Endothelial cell of umbilical vein (primary cell): ENCODE measurements at regions not wholly inside any gene's neighbourhood (a gene's known extent, or its start where the extent isn't known, plus 50 kb on each side); places are given as distances from the start of the nearest gene placed in this dataset.

Source experiments
- BruUV-seq: library from RNA; stranded (reverse); fragments of 400-500 nt; replicated peaks from 2 replicates; lab custom pipeline; 2021; lab: Mats Ljungman, UMichigan
- CTCF ChIA-PET: fragments of 300-600, 350-600 bp; sonication (Branson Sonifier 250); formaldehyde crosslinking; loops from one replicate; lab custom pipeline; 2021; ENCODE audit warnings: antibody characterized with exemption, inconsistent platforms; lab: Charles Lee
- POLR2A ChIA-PET: fragments of 300-600, 350-600 bp; sonication (Branson Sonifier 250); formaldehyde crosslinking; loops from one replicate; lab custom pipeline; 2021; ENCODE audit warnings: antibody characterized with exemption, inconsistent platforms; lab: Charles Lee
- DNase-seq: peaks from one replicate; pipeline ENCODE4 v3.0.0-alpha.2; 2011; ENCODE audit warnings: low read depth, low spot score
- FAIRE-seq: peaks from 2 replicates; lab custom pipeline; 2011; peaks lifted over from hg19 to GRCh38; lab: Jason Lieb, UNC
- H2AFZ ChIP-seq: 2 replicates; pipeline ENCODE4 v1.6.0; 2012; ENCODE audit warnings: low read depth, low read length, control low read depth, inconsistent platforms
- H3K27ac ChIP-seq: 2 replicates; pipeline ENCODE4 v1.5.1; 2011; ENCODE audit warnings: low read depth, mild to moderate bottlenecking, control low read depth, low read length, moderate library complexity; ENCODE audit not compliant: insufficient read depth
- H3K27me3 ChIP-seq, 2 experiments: 2 replicates each; pipeline versions ENCODE4 v1.6.0 to v1.6.1; 2011; ENCODE audit warnings: low read length in 2 of 2, mixed read lengths in 1 of 2; ENCODE audit not compliant: control insufficient read depth in 2 of 2, insufficient read depth in 2 of 2
- H3K36me3 ChIP-seq, 2 experiments: 2 replicates in 1 of 2; 3 replicates in 1 of 2; pipeline ENCODE4 v1.5.1; 2011; ENCODE audit warnings: low read length in 2 of 2, mild to moderate bottlenecking in 1 of 2, moderate library complexity in 1 of 2; ENCODE audit not compliant: control insufficient read depth in 2 of 2, insufficient read depth in 2 of 2; ENCODE audit errors: extremely low read depth in 1 of 2
- H3K4me1 ChIP-seq: 3 replicates; pipeline ENCODE4 v1.5.1; 2011; ENCODE audit warnings: mild to moderate bottlenecking, low read length; ENCODE audit not compliant: control insufficient read depth, insufficient read depth; ENCODE audit errors: extremely low read depth
- H3K4me2 ChIP-seq: 2 replicates; pipeline ENCODE4 v1.6.1; 2011; ENCODE audit warnings: low read length, control low read depth, mixed read lengths; ENCODE audit not compliant: insufficient read depth
- H3K4me3 ChIP-seq, 3 experiments: fragments of 200-600 bp in 1 of 3; sonication (generic), shearing (Covaris generic) in 1 of 3; replicated peaks in 1 of 3; 2 replicates each; pipeline ENCODE4 v1.5.1; 2011 to 2016; ENCODE audit warnings: control low read depth in 3 of 3, low read length in 3 of 3, mild to moderate bottlenecking in 2 of 3, inconsistent platforms in 1 of 3, low read depth in 1 of 3, moderate library complexity in 1 of 3; ENCODE audit not compliant: insufficient read depth in 1 of 3
- H3K79me2 ChIP-seq: 2 replicates; pipeline ENCODE4 v1.6.0; 2012; ENCODE audit warnings: low read length, inconsistent platforms; ENCODE audit not compliant: control insufficient read depth, insufficient read depth
- H3K9ac ChIP-seq: replicated peaks from 2 replicates; pipeline ENCODE3; 2011; ENCODE audit warnings: low read length, control low read depth; ENCODE audit not compliant: insufficient read depth; ENCODE audit errors: extremely low read depth
- H3K9me1 ChIP-seq: replicated peaks from 3 replicates; pipeline ENCODE4 v1.6.0; 2011; ENCODE audit warnings: mild to moderate bottlenecking, low read length; ENCODE audit not compliant: control insufficient read depth, insufficient read depth; ENCODE audit errors: extremely low read depth
- H3K9me3 ChIP-seq: replicated peaks from 2 replicates; pipeline ENCODE4 v1.5.1; 2012; ENCODE audit warnings: low read length, inconsistent platforms; ENCODE audit not compliant: control insufficient read depth, insufficient read depth
- H4K20me1 ChIP-seq: replicated peaks from 2 replicates; pipeline ENCODE3; 2011; ENCODE audit warnings: mild to moderate bottlenecking, low read length; ENCODE audit not compliant: control insufficient read depth, insufficient read depth; ENCODE audit errors: extremely low read depth
- CTCF ChIP-seq, 2 donors: IDR thresholded peaks; 1 replicate in 1 of 2; 2 replicates in 1 of 2; pipeline ENCODE4 v1.5.1; 2011; ENCODE audit warnings: low read length in 2 of 2, mild to moderate bottlenecking in 2 of 2, moderate library complexity in 2 of 2, control low read depth in 1 of 2, inconsistent platforms in 1 of 2, low read depth in 1 of 2; ENCODE audit not compliant: insufficient read depth in 1 of 2; ENCODE audit errors: extremely low read depth in 1 of 2
- EZH2 ChIP-seq: IDR thresholded peaks from 2 replicates; pipeline ENCODE4 v1.6.1; 2012; ENCODE audit warnings: borderline replicate concordance, low read depth, mild to moderate bottlenecking, moderate library complexity, low read length, inconsistent platforms; ENCODE audit not compliant: severe bottlenecking
- FOS ChIP-seq: IDR thresholded peaks from 2 replicates; pipeline ENCODE4 v1.6.1; 2011; ENCODE audit warnings: mild to moderate bottlenecking, low read length, moderate library complexity, borderline replicate concordance; ENCODE audit not compliant: insufficient read depth
- GATA2 ChIP-seq: IDR thresholded peaks from 2 replicates; pipeline ENCODE4 v1.7.0; 2011; ENCODE audit warnings: low read depth, mild to moderate bottlenecking, moderate library complexity, mixed read lengths, low read length; ENCODE audit not compliant: insufficient read length, insufficient read depth
- JUN ChIP-seq: IDR thresholded peaks from 2 replicates; pipeline ENCODE4 v1.6.1; 2011; ENCODE audit warnings: borderline replicate concordance, low read depth; ENCODE audit not compliant: insufficient read length, insufficient read depth
- MYC ChIP-seq: IDR thresholded peaks from one replicate; pipeline ENCODE4 v1.6.1; 2011; ENCODE audit warnings: mild to moderate bottlenecking, low read depth, low read length
- POLR2A ChIP-seq: IDR thresholded peaks from 2 replicates; pipeline ENCODE4 v1.6.1; 2012; ENCODE audit warnings: low read depth, mild to moderate bottlenecking, control low read depth, low read length
- POLR2AphosphoS5 ChIP-seq: IDR thresholded peaks from 2 replicates; pipeline ENCODE4 v1.6.1; 2012; ENCODE audit warnings: low read depth, mild to moderate bottlenecking, control low read depth, low read length, moderate library complexity; ENCODE audit not compliant: insufficient read depth
- dilution Hi-C: fragments of 300-500 bp; cut with MboI; formaldehyde crosslinking; loops from one replicate; pipeline ENCODE4 v1.15.0; 2019; ENCODE audit warnings: low sequenced_read_pairs; ENCODE audit not compliant: extremely low pct_ligation_motif_present
- intact Hi-C: fragments of 100-400 bp; cut with micrococcal nuclease; formaldehyde crosslinking; loops from one replicate; pipeline ENCODE4 v1.10.0; 2022
- TF ChIP-seq, protein P1 (sequence below): IDR thresholded peaks from 2 replicates; pipeline ENCODE4 v1.6.1; 2011; ENCODE audit not compliant: insufficient read depth, insufficient read length

GRCh38 chr3:103937094-103937493 lies 1429.6 kb upstream of the ALCAM start:
- H3K9me1 ChIP-seq: no peaks in the 10 kb centered on the region
- FAIRE-seq (no peak), DNase-seq (no peak)
- CTCF ChIA-PET: interaction anchor here (0.7 kb wide), 1 partner anchor 64 kb away, joined by 3 read pairs; no protein-coding TSS in a partner anchor
- no peak overlapping the region for H3K27ac ChIP-seq
- intact Hi-C loops: no loop called here
- POLR2A ChIA-PET: no interaction called here
- no peak overlapping the region for H3K4me3 ChIP-seq
- no peak overlapping the region for H2AFZ ChIP-seq
- H3K36me3 ChIP-seq: no peaks in the 10 kb centered on the region
- TF ChIP-seq GATA2: no peak
- TF ChIP-seq EZH2: no peak
- TF ChIP-seq, protein P1, sequence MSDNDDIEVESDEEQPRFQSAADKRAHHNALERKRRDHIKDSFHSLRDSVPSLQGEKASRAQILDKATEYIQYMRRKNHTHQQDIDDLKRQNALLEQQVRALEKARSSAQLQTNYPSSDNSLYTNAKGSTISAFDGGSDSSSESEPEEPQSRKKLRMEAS: no peak
- no peak for TF ChIP-seq MYC
- TF ChIP-seq FOS: no peak
- TF ChIP-seq JUN: no peak
- TF ChIP-seq CTCF (IDR thresholded peaks at IDR 0.05; ENCODE audit: extremely low read depth in 1 of 2, insufficient read depth in 1 of 2, low read depth in 1 of 2, low read length in 2 of 2): no peak
- TF ChIP-seq POLR2A: no peak
- no peak for TF ChIP-seq POLR2AphosphoS5
- no peaks in the 10 kb centered on the region for H3K9me3 ChIP-seq
- dilution Hi-C loops: no loop called here
- no peak overlapping the region for H3K4me2 ChIP-seq
- no peaks in the 10 kb centered on the region for H3K27me3 ChIP-seq
- no peak overlapping the region for H3K9ac ChIP-seq
- no TSS peak for BruUV-seq
- H4K20me1 ChIP-seq: no peaks in the 10 kb centered on the region
- no peaks in the 10 kb centered on the region for H3K4me1 ChIP-seq
- H3K79me2 ChIP-seq: no peaks in the 10 kb centered on the region
